ENCODE measurements at regions not wholly inside any gene's neighbourhood (a gene's known extent, or its start where the extent isn't known, plus 50 kb on each side); places are given as distances from the start of the nearest gene placed in this dataset.

DNA sequence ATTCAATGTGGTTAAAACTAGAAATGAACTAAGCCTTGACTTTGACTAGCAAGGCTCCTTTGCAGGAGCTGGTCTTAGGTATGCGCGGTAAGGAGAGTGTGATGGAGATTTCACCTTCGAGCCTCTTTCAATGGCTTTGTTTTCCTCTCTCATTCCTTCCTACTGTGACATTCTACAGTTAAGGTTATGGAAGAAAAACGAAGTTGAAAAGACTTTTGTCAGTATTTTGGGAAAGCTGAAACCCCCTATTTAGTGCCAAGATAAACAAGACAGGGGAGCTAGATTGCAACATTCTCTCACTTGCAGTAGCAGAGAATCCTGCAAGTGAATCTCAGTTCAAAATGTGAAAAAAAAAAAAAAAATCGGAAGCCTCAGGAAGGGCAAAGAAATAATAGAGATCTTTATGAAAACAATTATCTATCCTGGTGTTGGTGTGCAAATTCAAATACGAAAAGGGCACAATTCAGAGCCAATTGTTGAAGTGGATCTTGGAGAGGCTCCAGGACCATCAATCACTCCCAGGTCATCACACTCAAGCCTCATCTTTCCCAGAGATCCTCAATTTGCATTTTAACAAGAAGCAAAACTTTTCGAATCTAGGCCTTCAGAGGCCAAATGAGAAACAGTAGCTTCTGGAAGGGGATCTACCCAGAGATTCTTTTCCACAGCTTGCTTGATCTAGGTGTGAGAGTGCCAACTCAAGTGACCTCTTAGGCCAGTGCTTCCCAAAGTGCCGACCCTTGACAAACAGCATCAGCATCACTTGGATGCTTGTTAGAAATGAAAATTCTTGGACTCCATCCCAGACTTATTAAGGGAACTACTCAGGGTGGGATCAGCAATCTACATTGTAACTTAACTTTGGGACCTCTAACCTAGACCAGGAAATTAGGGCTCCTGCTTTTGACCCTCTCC is 163.8 kb downstream of the INHBA start:
- Histone ChIP-seq H3K4ac (ENCODE audit: low read depth in 1 of 2, low read length in 2 of 2) (no peak overlapping the region), H3K23ac (ENCODE audit: low read length in 2 of 2) (no peak overlapping the region), H3K79me1 (replicated peaks; ENCODE audit: low read length, poor library complexity, severe bottlenecking) (no peaks in the 10 kb centered on the region), H4K91ac (ENCODE audit: low read length) (no peak overlapping the region), H3K27ac (ENCODE audit: low read length, poor library complexity, severe bottlenecking) (no peak overlapping the region), H3K9me3 (ENCODE audit: control insufficient read depth, low read length) (peaks cover 1% of the 10 kb centered on the region), H2BK15ac (ENCODE audit: low read depth, poor library complexity, severe bottlenecking) (no peak overlapping the region), H3K27me3 (ENCODE audit: control insufficient read depth in 1 of 2, insufficient read depth in 1 of 2, low read length in 2 of 2) (peaks cover 0 to 4% of the 10 kb centered on the region in 2 experiments), H2BK5ac (ENCODE audit: low read depth, low read length, poor library complexity, severe bottlenecking) (no peak overlapping the region), H3K4me1 (ENCODE audit: control insufficient read depth, insufficient read depth, low read depth, low read length) (no peaks in the 10 kb centered on the region), H3K4me2 (ENCODE audit: low read length, poor library complexity, severe bottlenecking) (no peak overlapping the region), H2AFZ (ENCODE audit: low read depth, low read length) (no peak overlapping the region), H3K18ac (ENCODE audit: low read depth in 1 of 2, low read length in 2 of 2) (no peak overlapping the region), H3K9ac (ENCODE audit: low read length) (no peak overlapping the region), H2AK5ac (ENCODE audit: low read length, severe bottlenecking) (no peak overlapping the region), H4K8ac (ENCODE audit: low read length) (no peak overlapping the region), H2BK12ac (ENCODE audit: low read length in 2 of 2) (no peak overlapping the region), H2BK120ac (ENCODE audit: low read depth, low read length) (no peak overlapping the region), H3K14ac (ENCODE audit: low read length in 2 of 2) (no peak overlapping the region), H3K36me3 (ENCODE audit: control insufficient read depth in 1 of 2, insufficient read depth in 2 of 2, low read depth in 1 of 2, low read length in 2 of 2) (no peaks in the 10 kb centered on the region), H3K4me3 (ENCODE audit: insufficient read depth in 1 of 2, low read depth in 1 of 2, low read length in 2 of 2) (no peak overlapping the region)
- WGBS: 83% methylated on average over 6 of the region's 8 CpGs
- no peak for DNase-seq

DNA sequence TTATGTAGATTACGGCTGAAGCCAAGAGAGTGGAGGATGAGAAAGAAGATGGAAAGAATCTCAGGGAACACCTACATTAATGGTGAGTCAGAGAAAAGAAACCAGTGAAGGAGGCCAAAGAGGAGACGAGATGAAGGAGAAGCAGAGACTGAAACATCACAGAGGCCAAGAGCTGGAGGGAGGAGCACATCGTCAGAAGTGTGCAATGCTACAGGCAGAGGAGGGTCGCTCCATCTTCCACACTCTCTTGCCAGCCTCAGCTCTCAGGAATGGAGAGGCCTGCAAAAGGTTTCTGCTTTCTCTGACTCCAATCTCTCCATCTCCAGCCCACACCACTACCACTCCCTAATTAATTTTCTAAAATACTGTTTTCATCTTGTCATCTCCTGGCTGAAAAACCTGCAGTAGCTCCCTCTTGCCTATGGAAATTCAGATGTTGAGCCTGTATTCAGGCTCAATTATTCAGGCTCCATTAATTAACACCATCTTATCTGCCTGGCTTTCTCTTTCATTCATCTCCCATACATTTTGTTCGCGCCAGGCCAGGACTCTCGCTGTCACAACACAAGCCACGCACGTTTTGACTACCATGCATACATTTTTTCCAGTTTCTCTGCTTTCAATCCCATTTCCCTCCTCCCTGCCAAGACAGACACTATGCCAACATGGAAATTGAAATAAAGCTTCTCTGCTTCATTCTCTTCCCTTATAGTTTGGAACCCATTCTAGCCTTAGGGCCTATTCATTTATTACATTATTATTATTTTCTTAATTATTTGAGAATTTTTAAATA is 165.8 kb downstream of the INHBA start:
- no peak overlapping the region for H3K9ac ChIP-seq (ENCODE audit: low read length)
- H2AFZ ChIP-seq (ENCODE audit: low read depth, low read length): no peak overlapping the region
- H3K14ac ChIP-seq (ENCODE audit: low read length in 2 of 2): no peak overlapping the region
- H3K9me3 ChIP-seq (ENCODE audit: control insufficient read depth, low read length): peaks cover 4% of the 10 kb centered on the region
- no peak overlapping the region for H4K8ac ChIP-seq (ENCODE audit: low read length)
- H3K79me1 ChIP-seq (replicated peaks; ENCODE audit: low read length, poor library complexity, severe bottlenecking): no peaks in the 10 kb centered on the region
- 91% methylated on average over 9 of the region's 9 CpGs for WGBS
- H3K4me3 ChIP-seq (ENCODE audit: insufficient read depth in 1 of 2, low read depth in 1 of 2, low read length in 2 of 2): no peak overlapping the region
- H2BK15ac ChIP-seq (ENCODE audit: low read depth, poor library complexity, severe bottlenecking): no peak overlapping the region
- no peak overlapping the region for H3K27ac ChIP-seq (ENCODE audit: low read length, poor library complexity, severe bottlenecking)
- no peak overlapping the region for H3K18ac ChIP-seq (ENCODE audit: low read depth in 1 of 2, low read length in 2 of 2)
- no peaks in the 10 kb centered on the region for H3K4me1 ChIP-seq (ENCODE audit: control insufficient read depth, insufficient read depth, low read depth, low read length)
- H4K91ac ChIP-seq (ENCODE audit: low read length): no peak overlapping the region
- H2BK5ac ChIP-seq (ENCODE audit: low read depth, low read length, poor library complexity, severe bottlenecking): no peak overlapping the region
- no peak overlapping the region for H2BK120ac ChIP-seq (ENCODE audit: low read depth, low read length)
- no peak overlapping the region for H2BK12ac ChIP-seq (ENCODE audit: low read length in 2 of 2)
- no peak overlapping the region for H3K23ac ChIP-seq (ENCODE audit: low read length in 2 of 2)
- H3K4me2 ChIP-seq (ENCODE audit: low read length, poor library complexity, severe bottlenecking): no peak overlapping the region
- H3K4ac ChIP-seq (ENCODE audit: low read depth in 1 of 2, low read length in 2 of 2): no peak overlapping the region
- H3K27me3 ChIP-seq (ENCODE audit: control insufficient read depth in 1 of 2, insufficient read depth in 1 of 2, low read length in 2 of 2): peaks cover 0 to 2% of the 10 kb centered on the region in 2 experiments
- no peak for DNase-seq
- no peak overlapping the region for H2AK5ac ChIP-seq (ENCODE audit: low read length, severe bottlenecking)
- no peaks in the 10 kb centered on the region for H3K36me3 ChIP-seq (ENCODE audit: control insufficient read depth in 1 of 2, insufficient read depth in 2 of 2, low read depth in 1 of 2, low read length in 2 of 2)

DNA sequence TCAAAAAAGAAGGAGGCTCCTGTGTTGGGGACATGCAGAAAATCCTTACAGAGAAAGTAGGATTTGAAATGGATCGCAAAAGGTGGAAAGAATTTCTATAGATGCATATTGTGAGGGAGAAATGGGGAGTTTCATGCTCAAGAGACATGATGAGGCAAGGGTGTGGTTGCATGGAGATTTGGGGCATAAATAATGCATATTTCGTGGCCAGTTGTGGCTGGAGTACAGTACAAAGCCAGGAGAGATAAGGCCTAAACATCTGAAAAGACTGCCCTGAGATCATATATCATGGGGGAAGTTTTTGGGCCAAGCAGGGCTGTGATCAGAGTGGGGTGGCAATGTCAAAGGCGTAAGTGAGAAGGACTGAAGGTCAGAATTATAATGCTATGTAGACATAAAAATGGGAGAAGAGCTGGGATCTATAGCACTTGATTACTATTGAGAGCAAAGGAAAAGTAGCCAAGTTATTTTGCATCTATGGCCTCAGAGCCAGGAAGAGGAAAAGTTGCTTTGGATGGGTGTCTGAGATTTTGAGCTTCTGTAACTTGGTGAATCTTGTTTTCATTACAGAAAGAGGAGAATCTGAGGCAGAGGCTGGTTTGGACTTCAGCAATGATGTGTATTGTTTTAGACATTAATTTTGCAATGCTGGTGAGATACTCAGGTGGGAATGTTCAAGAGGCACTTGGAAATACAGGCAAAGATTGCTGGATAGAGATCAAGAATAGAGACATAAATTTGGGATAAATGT is 166.6 kb downstream of the INHBA start:
- H3K9me3 ChIP-seq (ENCODE audit: control insufficient read depth, low read length): peaks cover 4% of the 10 kb centered on the region

More for the DNA sequence above, 166.6 kb downstream of the INHBA start:
- no peak overlapping the region for H3K23ac ChIP-seq (ENCODE audit: low read length in 2 of 2)
- H2BK120ac ChIP-seq (ENCODE audit: low read depth, low read length): no peak overlapping the region
- no peaks in the 10 kb centered on the region for H3K79me1 ChIP-seq (replicated peaks; ENCODE audit: low read length, poor library complexity, severe bottlenecking)
- H2BK15ac ChIP-seq (ENCODE audit: low read depth, poor library complexity, severe bottlenecking): no peak overlapping the region
- H3K4ac ChIP-seq (ENCODE audit: low read depth in 1 of 2, low read length in 2 of 2): no peak overlapping the region
- DNase-seq: no peak
- no peak overlapping the region for H4K91ac ChIP-seq (ENCODE audit: low read length)
- H3K27ac ChIP-seq (ENCODE audit: low read length, poor library complexity, severe bottlenecking): no peak overlapping the region
- H2AFZ ChIP-seq (ENCODE audit: low read depth, low read length): no peak overlapping the region
- H3K14ac ChIP-seq (ENCODE audit: low read length in 2 of 2): no peak overlapping the region
- no peak overlapping the region for H3K18ac ChIP-seq (ENCODE audit: low read depth in 1 of 2, low read length in 2 of 2)
- no peaks in the 10 kb centered on the region for H3K36me3 ChIP-seq (ENCODE audit: control insufficient read depth in 1 of 2, insufficient read depth in 2 of 2, low read depth in 1 of 2, low read length in 2 of 2)
- no peak overlapping the region for H2AK5ac ChIP-seq (ENCODE audit: low read length, severe bottlenecking)
- no peak overlapping the region for H3K9ac ChIP-seq (ENCODE audit: low read length)
- H2BK12ac ChIP-seq (ENCODE audit: low read length in 2 of 2): no peak overlapping the region
- H3K4me1 ChIP-seq (ENCODE audit: control insufficient read depth, insufficient read depth, low read depth, low read length): no peaks in the 10 kb centered on the region
- no peak overlapping the region for H2BK5ac ChIP-seq (ENCODE audit: low read depth, low read length, poor library complexity, severe bottlenecking)
- H3K4me3 ChIP-seq (ENCODE audit: insufficient read depth in 1 of 2, low read depth in 1 of 2, low read length in 2 of 2): no peak overlapping the region
- H3K4me2 ChIP-seq (ENCODE audit: low read length, poor library complexity, severe bottlenecking): no peak overlapping the region
- no peaks in the 10 kb centered on the region for H3K27me3 ChIP-seq (ENCODE audit: control insufficient read depth in 1 of 2, insufficient read depth in 1 of 2, low read length in 2 of 2)
- H4K8ac ChIP-seq (ENCODE audit: low read length): no peak overlapping the region
- 89% methylated on average over 3 of the region's 3 CpGs for WGBS

Data from mesenchymal stem cell (in vitro differentiated cells and primary cell).